ENCODE measurements at regions not wholly inside any gene's neighbourhood (a gene's known extent, or its start where the extent isn't known, plus 50 kb on each side); places are given as distances from the start of the nearest gene placed in this dataset.
"Not testable (repeated sequence)": the region's sequence is repeated elsewhere in the genome, so short reads cannot be mapped to it uniquely, and the experiment has no call there.

- DNase-seq, result no peak
Measured at GRCh38 chr3:171915275-171915674, 72.1 kb downstream of the TMEM212 start.

GRCh38 chr3:171916888-171917287 lies 73.7 kb downstream of the TMEM212 start:
- DNase-seq, result no peak

DNA sequence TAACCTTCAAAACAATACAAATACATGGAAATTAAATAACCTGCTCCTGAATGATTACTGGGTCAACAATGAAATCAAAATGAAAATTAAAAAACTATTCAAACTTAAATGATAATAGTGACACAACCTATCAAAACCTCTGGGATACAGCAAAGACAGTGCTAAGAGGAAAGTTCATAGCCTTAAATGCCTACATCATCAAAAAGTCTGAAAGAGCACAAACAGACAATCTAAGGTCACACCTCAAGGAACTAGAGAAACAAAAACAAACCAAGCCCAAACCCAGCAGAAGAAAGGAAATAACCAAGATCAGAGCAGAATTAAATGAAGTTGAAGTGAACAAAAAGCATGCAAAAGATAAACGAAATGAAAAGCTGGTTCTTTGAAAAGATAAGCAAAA lies 79.5 kb downstream of the TMEM212 start:
- DNase-seq, result not testable (repeated sequence)

- DNase-seq, result not testable (repeated sequence)
Measured at GRCh38 chr3:171923668-171924067, 80.5 kb downstream of the TMEM212 start.

GRCh38 chr3:171924864-171925263 lies 81.7 kb downstream of the TMEM212 start:
- not testable (repeated sequence) for DNase-seq

GRCh38 chr3:171932153-171932611 lies 89.0 kb downstream of the TMEM212 start:
- DNase-seq, result no peak

DNA sequence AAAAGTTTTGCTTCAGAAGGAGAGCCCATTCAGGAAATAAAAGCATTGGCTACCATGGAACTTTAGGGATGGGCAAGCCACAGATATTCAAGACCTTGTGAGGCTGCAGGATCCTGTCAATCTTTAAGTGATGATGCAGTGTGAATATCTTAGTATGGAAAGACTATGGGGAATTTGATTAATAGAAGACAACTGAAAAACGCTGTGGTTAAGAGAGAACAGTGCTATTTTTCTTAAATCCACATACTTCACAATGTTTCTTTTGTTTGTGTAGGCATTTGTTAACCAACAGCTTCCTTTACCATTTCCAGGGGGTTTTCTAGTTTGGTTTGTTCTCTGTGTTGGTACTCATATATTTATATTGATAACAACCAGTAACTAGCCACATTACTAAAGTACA lies 90.3 kb downstream of the TMEM212 start:
- no peak for DNase-seq

DNA sequence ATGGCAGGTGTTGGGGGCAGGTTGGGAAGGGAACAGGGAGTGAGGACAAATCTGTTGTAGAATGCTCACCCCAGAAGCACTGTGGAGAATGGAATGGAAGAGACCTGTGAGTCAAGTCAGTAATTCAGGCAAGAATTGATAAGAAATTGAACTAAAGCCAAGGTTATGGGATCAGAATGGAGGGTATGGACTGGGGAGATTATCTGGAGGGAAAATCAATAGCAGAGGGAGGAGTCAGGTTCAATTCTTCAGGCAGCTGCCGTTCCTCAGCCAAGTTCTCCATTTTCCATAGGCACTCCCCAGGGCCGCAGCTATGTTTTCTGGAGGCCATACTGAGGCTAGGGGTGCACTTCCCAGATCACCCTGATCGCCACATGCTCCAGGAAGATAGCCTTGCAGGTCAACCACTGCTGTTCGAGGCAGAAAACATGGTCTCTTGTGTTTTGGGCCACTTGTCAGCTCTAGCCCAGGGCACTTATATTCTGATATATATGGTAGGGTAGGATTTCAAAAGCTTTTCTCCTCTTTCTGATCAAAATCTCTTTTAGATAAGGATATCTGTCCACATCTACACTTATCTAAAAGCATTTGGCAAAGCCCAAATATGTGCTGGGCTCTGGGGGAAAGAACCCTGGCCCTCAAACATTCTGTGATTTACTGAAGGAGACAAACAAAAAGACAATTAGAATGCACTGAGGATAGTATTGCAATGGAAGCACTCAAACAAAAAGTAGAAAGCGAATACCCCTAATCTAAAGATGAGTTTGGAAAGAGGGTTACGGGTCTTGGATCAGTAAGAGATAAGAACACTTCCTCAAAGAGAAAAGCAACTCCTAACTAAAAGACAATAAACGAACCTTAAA lies 92.3 kb downstream of the TMEM212 start:
- DNase-seq, result no peak

DNA sequence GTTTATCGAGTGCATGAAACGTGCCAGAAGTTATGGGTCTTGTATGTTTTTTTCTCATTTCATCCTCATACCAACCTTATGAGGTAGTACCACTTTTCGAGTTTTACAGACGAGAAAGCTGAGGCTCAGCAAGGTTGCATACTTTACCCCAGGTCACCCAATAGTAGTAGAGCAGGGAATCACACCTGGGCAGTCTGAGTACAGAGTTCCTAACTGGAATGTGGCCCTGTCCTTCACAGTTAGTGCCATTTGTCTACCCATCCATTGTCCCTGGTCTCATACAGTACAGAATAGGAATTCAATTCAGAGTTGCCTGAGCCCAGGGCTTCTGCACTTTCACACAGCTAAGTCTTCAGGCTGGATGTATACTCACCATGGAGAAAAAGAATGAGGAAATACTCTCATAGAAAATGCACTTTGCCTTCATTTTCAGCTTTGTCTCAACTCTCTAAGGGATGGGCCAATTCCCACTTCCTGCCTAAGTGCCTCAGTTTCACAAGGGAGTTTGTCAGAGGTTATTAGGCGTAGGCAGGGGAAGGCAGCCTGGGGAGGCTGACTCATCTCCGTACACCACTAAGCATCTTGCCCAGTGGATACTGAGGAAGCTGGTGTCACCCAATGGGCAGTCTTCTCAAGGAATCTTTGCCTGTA lies 93.2 kb downstream of the TMEM212 start:
- DNase-seq, result no peak

- DNase-seq, result no peak
Measured at GRCh38 chr3:171939578-171939977, 96.4 kb downstream of the TMEM212 start.

DNA sequence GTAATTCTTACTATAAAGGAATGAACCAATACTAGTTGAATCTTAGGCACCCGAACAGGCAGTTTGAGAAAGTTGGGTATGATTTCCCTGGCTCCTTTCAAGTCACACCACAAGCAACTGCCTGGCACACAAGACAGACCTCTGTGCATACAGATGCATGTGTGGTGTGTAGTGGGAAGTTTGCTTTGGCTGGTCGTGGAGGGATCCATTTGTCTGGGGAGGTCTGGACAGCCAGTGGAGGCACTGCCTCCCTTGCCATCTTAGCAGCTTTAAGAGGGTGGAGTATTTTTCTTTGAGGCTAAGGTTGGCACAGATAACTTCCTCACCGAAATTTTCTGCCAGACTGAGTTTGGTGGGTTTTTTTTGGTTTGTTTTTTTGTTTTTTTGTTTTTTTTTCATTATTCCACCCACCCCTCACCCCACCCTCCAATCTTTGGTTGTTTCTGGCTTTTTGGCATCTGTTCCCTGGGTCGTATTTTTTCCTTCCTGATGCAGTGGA lies 97.1 kb downstream of the TMEM212 start:
- DNase-seq, result no peak

DNA sequence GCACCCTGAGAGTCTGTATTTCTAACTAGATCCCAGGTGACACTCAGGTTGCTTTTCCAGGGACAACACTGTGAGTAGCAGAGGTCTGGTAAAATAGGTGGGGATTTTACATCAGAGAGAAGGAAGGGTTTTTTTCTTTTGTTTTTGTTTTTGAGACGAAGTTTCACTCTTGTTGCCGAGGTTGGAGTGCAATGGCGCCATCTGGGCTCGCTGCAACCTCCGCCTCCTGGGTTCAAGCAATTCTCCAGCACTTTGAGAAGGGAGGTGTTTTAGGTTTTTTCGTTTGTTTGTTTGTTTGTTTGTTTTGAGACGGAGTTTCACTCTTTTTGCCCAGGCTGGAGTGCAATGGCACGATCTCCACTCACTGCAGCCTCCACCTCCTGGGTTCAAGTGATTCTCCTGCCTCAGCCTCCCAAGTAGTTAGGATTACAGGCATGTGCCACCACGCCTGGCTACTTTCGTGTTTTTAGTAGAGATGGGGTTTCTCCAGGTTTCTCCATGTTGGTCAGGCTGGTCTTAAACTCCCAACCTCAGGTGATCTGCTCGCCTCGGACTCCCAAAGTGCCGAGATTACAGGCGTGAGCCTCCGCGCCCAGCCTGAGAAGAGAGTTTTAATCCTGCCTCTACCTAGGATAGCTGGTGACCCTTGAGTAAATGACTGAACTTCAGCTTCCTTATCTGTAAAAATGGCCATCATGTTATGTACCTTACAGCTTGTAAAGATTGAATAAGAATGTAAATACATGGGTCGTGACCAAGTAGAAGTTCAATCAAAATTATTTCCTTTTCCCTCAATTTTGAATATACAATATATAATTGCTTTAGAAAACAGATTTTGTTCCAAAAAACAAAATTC lies 95.9 kb upstream of the FNDC3B start:
- DNase-seq, result no peak

GRCh38 chr3:171944118-171945016 lies 95.0 kb upstream of the FNDC3B start:
- no peak for DNase-seq

DNA sequence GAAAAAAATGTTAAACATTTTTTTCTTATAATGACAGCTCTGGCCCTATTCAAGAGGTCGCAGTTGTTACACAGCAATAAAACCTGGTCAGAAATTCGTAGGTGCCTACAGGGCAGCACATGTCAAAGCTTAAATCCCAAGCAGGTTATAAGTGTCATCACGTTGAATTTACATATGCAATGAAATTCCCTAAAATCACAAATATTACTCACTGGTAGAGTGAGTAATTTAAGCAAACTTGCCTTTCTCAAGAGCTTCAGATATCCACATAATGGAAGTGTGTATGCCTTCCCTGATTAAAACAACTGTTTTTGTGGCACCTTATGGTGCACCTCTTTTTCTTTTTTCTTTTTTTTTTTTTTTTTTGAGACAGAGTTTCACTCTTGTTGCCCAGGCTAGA lies 90.7 kb upstream of the FNDC3B start:
- DNase-seq, result no peak

GRCh38 chr3:171949554-171949953 lies 89.8 kb upstream of the FNDC3B start:
- no peak for DNase-seq

- DNase-seq, result no peak
Measured at GRCh38 chr3:171950373-171950772, 89.0 kb upstream of the FNDC3B start.

DNA sequence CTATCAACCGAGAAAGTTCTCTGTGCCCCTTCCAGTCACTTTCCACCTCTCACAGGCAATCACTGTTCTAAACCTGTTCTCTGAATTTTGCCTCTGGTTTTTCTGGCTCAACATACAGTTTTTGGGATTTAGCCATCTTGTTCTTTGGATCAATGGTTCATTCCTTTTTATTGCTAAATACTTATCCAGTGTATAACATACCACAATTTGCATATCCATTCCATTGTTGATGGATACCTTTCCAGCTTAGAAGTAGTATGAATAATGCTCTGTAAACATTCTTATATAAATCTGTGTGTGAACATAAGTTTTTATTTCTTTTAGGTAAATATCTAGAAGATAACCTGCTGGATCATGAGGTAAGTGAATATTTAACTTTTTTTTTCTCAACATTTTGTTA lies 87.8 kb upstream of the FNDC3B start:
- DNase-seq, result no peak

DNA sequence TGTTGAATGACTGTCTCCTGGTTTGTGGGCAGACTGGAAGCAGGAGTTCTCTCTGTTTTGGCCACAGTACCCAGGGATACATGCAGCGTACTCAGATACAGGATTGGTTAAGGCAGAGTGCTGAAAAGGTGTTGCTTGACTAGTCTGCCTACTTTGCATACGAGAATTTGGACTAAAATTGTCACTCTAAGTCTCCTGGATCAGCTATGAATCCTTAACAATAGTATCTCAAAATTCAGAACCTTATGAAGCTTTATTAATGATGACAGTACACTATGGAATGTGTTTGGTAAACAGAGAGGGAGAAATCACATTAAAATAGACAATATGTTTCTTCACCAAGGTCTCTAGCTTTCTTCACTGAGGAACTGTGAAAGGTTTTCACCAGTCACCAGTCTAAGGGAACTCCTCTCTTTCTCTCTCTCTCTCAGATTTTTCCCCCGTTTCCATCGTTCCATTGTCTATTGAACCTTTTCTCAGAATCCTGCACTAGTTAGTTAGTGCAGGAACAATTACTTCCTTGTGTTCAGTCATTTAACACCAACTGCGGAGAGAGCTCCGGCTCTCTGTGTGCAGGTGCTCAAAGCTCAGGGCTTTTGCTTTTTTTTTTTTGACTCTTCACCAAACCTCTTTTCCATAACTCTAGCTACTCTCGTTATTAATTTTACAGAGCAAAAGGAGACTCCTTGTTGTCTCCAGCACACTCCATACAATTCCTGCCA lies 85.9 kb upstream of the FNDC3B start:
- no peak for DNase-seq

GRCh38 chr3:171954690-171955383 lies 84.5 kb upstream of the FNDC3B start:
- DNase-seq, result no peak

GRCh38 chr3:171955598-171955997 lies 83.8 kb upstream of the FNDC3B start:
- no peak for DNase-seq

All from SHP77 (cell line).